ENCODE measurements at regions not wholly inside any gene's neighbourhood (a gene's known extent, or its start where the extent isn't known, plus 50 kb on each side); places are given as distances from the start of the nearest gene placed in this dataset.

DNA sequence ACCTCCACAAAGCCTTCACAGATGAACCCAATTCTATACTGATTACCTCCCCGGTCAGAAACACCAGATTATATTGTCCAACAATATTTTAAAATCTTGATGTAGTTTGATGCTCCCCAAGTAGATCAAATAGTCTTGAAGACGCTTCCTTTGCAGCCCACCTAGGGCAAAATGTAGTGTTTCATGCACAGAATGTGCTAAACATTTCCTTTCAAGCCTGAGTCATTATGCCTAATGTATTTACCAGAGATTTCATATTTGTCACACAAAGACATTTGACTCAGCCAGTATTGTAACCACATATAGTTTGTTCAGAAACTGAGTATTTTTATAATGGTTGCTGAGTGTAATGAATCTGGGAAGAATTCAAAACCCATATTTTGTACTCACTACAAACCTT lies 1396.8 kb downstream of the LRRC4C start:
- DNase-seq (ENCODE audit: low read depth) = no peak
- H3K4me3 ChIP-seq (ENCODE audit: low read depth, low read length) = no peak overlapping the region
- TF ChIP-seq, protein P1, sequence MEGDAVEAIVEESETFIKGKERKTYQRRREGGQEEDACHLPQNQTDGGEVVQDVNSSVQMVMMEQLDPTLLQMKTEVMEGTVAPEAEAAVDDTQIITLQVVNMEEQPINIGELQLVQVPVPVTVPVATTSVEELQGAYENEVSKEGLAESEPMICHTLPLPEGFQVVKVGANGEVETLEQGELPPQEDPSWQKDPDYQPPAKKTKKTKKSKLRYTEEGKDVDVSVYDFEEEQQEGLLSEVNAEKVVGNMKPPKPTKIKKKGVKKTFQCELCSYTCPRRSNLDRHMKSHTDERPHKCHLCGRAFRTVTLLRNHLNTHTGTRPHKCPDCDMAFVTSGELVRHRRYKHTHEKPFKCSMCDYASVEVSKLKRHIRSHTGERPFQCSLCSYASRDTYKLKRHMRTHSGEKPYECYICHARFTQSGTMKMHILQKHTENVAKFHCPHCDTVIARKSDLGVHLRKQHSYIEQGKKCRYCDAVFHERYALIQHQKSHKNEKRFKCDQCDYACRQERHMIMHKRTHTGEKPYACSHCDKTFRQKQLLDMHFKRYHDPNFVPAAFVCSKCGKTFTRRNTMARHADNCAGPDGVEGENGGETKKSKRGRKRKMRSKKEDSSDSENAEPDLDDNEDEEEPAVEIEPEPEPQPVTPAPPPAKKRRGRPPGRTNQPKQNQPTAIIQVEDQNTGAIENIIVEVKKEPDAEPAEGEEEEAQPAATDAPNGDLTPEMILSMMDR (IDR thresholded peaks at IDR 0.05; ENCODE audit: control insufficient read depth, extremely low read depth, insufficient read depth) = no peak

DNA sequence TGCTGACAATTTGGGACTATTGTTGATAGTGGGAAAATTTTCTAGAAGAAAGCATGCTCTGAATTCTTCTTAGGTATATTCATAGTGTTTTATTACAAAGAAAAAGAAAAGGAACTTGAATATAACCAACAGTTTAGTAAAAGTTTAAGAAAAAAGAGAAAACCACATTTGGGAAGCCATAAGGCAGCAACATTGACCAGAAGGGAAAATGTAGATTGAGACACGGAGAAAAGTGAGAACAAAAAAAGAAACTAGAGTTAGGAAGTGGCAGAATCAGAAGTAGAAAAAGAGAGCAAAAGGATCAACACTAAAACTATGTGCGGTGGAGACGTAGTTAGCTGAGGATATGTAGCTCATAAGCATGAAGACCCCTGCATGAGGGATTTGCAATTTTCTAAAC lies 1398.2 kb downstream of the LRRC4C start:
- H3K4me3 ChIP-seq (ENCODE audit: low read depth, low read length) = no peak overlapping the region
- TF ChIP-seq, protein P1 (IDR thresholded peaks at IDR 0.05; ENCODE audit: control insufficient read depth, extremely low read depth, insufficient read depth) = no peak
- no peak for DNase-seq (ENCODE audit: low read depth)

DNA sequence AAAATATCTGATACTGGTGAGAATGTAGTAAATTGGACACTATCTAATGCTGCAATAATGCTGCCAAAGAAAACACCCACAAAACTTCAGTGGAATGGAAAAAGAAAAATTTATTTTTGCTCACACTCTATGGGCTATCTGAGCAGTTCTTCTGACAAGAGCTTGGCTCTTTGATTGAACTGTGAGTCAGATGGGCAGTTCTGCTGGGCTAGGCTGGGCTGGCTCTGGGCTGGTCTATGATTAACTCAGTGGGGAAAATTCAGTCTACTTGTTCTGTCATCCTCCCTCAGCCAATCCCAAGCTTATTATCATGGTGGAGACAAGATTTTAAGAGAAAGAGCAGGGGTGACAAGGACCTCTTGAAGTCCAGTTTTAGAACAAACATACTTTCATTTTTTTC lies 1404.8 kb downstream of the LRRC4C start:
- no peak for DNase-seq (ENCODE audit: low read depth)
- TF ChIP-seq, protein P1 (IDR thresholded peaks at IDR 0.05; ENCODE audit: control insufficient read depth, extremely low read depth, insufficient read depth) = no peak
- no peak overlapping the region for H3K4me3 ChIP-seq (ENCODE audit: low read depth, low read length)

DNA sequence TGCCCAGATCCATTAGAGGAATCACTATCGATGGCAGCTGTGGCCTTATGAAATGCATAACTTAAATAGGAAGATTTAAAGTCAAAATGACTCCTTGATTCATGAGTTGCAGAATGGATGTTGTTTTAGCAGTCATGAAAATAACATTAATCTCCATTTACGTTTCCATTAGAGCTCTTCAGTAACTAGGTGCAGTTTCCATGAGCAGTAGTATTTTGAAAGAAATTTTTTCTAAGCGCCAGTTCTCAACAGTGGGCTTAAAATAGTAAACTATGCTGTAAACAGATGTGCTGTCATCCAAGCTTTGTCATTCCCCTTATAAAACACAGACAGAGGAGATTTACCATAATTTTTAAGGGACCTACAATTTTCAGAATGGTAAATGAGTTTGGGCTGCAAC lies 1414.1 kb downstream of the LRRC4C start:
- TF ChIP-seq, protein P1 (IDR thresholded peaks at IDR 0.05; ENCODE audit: control insufficient read depth, extremely low read depth, insufficient read depth) = no peak
- no peak for DNase-seq (ENCODE audit: low read depth)
- H3K4me3 ChIP-seq (ENCODE audit: low read depth, low read length) = no peak overlapping the region

DNA sequence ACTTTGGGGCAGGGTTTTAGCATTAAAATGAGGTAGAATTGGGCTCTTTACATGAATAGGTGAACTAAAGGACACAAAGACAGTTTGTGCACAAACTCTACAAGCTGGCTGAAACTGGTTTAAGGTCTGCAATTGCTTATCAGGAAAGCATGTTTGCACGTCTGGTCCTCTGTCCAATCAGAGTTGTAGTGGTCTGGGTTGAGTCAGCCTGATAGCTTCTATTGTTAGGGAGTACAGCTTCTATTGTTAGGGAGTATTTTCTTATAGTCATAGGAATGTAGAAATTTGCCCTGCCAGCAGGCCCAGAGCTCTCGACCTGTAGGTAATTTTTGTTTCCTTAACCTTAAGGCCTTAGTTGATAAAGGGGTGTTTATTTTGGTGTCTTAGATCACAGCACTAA lies 1422.4 kb downstream of the LRRC4C start:
- DNase-seq (ENCODE audit: low read depth) = no peak
- TF ChIP-seq, protein P1 (IDR thresholded peaks at IDR 0.05; ENCODE audit: control insufficient read depth, extremely low read depth, insufficient read depth) = no peak
- H3K4me3 ChIP-seq (ENCODE audit: low read depth, low read length) = no peak overlapping the region

DNA sequence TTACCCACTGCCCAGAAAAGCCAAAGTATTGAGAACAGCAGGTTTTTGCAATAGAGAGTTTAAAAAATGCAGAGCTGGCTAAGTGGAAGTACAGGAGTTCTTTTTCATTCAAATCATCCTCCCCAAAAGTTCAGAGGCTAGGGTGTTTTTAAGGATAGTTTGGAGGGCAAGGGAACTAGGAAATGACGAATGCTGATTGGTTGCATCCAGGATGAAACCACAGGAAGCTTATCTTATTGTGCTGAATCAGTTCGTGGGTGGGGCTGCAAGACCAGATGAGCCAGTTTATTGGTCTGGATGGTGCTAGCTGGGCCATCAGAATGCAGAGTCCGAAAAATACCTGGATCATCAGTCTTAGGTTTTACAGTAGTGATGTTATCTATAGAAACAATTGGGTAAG lies 1427.1 kb downstream of the LRRC4C start:
- TF ChIP-seq, protein P1 (IDR thresholded peaks at IDR 0.05; ENCODE audit: control insufficient read depth, extremely low read depth, insufficient read depth) = no peak
- H3K4me3 ChIP-seq (ENCODE audit: low read depth, low read length) = no peak overlapping the region
- no peak for DNase-seq (ENCODE audit: low read depth)

DNA sequence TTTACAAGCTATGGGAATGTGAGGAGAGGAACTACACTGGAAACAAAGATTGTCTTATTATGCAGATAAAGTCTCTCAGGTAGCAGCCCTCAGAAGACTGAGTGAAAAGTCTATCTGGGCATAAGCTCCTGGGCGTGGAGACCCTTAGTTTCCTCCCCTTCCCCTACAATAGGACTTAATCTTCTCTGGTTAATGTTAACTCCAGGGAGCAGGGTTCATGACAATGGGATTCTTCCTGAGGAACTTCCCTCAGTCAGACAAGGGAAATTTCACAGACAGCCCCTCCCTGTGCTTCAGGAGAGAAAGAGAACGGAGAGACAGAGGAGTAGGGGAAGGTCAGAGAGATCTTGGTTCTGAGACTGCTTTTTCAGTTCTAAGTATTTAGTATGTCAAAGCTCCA lies 1428.6 kb downstream of the LRRC4C start:
- TF ChIP-seq, protein P1 (IDR thresholded peaks at IDR 0.05; ENCODE audit: control insufficient read depth, extremely low read depth, insufficient read depth) = no peak
- H3K4me3 ChIP-seq (ENCODE audit: low read depth, low read length) = no peak overlapping the region
- DNase-seq (ENCODE audit: low read depth) = no peak
